ENCODE measurements at regions not wholly inside any gene's neighbourhood (a gene's known extent, or its start where the extent isn't known, plus 50 kb on each side); places are given as distances from the start of the nearest gene placed in this dataset.

DNA sequence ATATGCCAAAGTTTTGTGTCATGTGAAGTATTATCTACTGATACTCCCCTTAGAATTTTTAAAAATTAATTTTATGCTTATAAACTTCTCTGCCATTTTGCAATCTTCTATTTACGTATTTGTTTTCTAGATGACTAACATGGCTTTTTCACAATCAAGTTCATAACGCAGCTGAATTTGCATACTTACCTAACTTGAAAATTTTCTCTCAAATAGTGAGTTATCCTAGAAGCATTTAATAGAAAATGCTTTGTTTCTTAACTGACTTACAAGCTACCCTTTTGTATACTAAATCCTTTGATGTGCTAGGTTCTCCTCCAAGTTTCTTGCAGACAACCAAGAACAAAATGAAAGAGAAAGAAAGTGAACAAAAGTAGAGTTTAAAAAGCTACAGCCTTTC is 683.5 kb downstream of the LIG4 start:
- ChIA-PET POLR2A (no interaction called here), RAD21 (ENCODE audit: low non-redundant PET in 1 of 2, low total read pairs in 2 of 2, uncharacterized antibody in 2 of 2, unreplicated experiment in 2 of 2) (no interaction called here), CTCF (no interaction called here)
- no peak overlapping the region for H3K4me2 ChIP-seq (ENCODE audit: low read length)
- H3K4me1 ChIP-seq (ENCODE audit: control insufficient read depth in 1 of 2, insufficient read depth in 2 of 2, low read length in 2 of 2): no peaks in the 10 kb centered on the region
- DNase-seq (ENCODE audit: low read depth, low spot score): no peak
- no peak overlapping the region for H3K4me3 ChIP-seq (replicated peaks in 1 of 2; ENCODE audit: low read depth in 1 of 2, low read length in 2 of 2)
- H3K36me3 ChIP-seq (ENCODE audit: control insufficient read depth in 1 of 2, insufficient read depth in 2 of 2, low read length in 2 of 2): no peaks in the 10 kb centered on the region
- no peak for ATAC-seq
- intact Hi-C loops (cut with micrococcal nuclease): no loop called here
- no peaks in the 10 kb centered on the region for H3K27me3 ChIP-seq (ENCODE audit: insufficient read depth, low read length)
- no peak overlapping the region for H2AFZ ChIP-seq (ENCODE audit: low read depth, low read length, poor library complexity, severe bottlenecking)
- no peak overlapping the region for H3K27ac ChIP-seq (ENCODE audit: low read depth, low read length)
- TF ChIP-seq JUND (IDR thresholded peaks at IDR 0.05) (no peak), ATF3 (IDR thresholded peaks at IDR 0.05) (no peak), CBX3 (IDR thresholded peaks at IDR 0.05; ENCODE audit: low read depth) (no peak), EZH2 (IDR thresholded peaks at IDR 0.05) (no peak), EGR1 (IDR thresholded peaks at IDR 0.05; ENCODE audit: low read depth) (no peak), SP1 (IDR thresholded peaks at IDR 0.05; ENCODE audit: low read depth) (no peak), SRF (IDR thresholded peaks at IDR 0.05; ENCODE audit: low read depth) (no peak), SIN3A (IDR thresholded peaks at IDR 0.05; ENCODE audit: low read depth) (no peak), FOSL1 (IDR thresholded peaks at IDR 0.05; ENCODE audit: low read depth) (no peak), TCF7L2 (IDR thresholded peaks at IDR 0.05; ENCODE audit: borderline replicate concordance, extremely low read depth, insufficient read depth, insufficient read length) (no peak), ZBTB33 (IDR thresholded peaks at IDR 0.05; ENCODE audit: extremely low read depth, insufficient replicate concordance, low read length) (no peak)
- TF ChIP-seq, protein P1, sequence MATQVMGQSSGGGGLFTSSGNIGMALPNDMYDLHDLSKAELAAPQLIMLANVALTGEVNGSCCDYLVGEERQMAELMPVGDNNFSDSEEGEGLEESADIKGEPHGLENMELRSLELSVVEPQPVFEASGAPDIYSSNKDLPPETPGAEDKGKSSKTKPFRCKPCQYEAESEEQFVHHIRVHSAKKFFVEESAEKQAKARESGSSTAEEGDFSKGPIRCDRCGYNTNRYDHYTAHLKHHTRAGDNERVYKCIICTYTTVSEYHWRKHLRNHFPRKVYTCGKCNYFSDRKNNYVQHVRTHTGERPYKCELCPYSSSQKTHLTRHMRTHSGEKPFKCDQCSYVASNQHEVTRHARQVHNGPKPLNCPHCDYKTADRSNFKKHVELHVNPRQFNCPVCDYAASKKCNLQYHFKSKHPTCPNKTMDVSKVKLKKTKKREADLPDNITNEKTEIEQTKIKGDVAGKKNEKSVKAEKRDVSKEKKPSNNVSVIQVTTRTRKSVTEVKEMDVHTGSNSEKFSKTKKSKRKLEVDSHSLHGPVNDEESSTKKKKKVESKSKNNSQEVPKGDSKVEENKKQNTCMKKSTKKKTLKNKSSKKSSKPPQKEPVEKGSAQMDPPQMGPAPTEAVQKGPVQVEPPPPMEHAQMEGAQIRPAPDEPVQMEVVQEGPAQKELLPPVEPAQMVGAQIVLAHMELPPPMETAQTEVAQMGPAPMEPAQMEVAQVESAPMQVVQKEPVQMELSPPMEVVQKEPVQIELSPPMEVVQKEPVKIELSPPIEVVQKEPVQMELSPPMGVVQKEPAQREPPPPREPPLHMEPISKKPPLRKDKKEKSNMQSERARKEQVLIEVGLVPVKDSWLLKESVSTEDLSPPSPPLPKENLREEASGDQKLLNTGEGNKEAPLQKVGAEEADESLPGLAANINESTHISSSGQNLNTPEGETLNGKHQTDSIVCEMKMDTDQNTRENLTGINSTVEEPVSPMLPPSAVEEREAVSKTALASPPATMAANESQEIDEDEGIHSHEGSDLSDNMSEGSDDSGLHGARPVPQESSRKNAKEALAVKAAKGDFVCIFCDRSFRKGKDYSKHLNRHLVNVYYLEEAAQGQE (IDR thresholded peaks at IDR 0.05; ENCODE audit: low read depth): no peak
- H3K9ac ChIP-seq (ENCODE audit: low read length): no peak overlapping the region
- no peaks in the 10 kb centered on the region for H3K79me2 ChIP-seq (ENCODE audit: insufficient read depth, low read length)
- no peaks in the 10 kb centered on the region for H4K20me1 ChIP-seq (ENCODE audit: insufficient read depth)
- H3K9me2 ChIP-seq (ENCODE audit: insufficient read depth): no peaks in the 10 kb centered on the region
- H3K9me3 ChIP-seq (ENCODE audit: control insufficient read depth in 1 of 2, insufficient read depth in 1 of 2, low read depth in 1 of 2, low read length in 2 of 2): peaks cover 0 to 20% of the 10 kb centered on the region in 2 experiments; a peak in 2 of 4 replicates
- BruUV-seq (replicated peaks): no TSS peak
